CD4-positive, alpha-beta T cell treated with Interleukin-17A for 4 hours (primary cell): ENCODE measurements at regions not wholly inside any gene's neighbourhood (a gene's known extent, or its start where the extent isn't known, plus 50 kb on each side); places are given as distances from the start of the nearest gene placed in this dataset.

ENCODE experiments used
- DNase-seq: peaks from one replicate; pipeline ENCODE4 v3.0.0-alpha.2; 2020; ENCODE audit warnings: mixed read lengths

DNA sequence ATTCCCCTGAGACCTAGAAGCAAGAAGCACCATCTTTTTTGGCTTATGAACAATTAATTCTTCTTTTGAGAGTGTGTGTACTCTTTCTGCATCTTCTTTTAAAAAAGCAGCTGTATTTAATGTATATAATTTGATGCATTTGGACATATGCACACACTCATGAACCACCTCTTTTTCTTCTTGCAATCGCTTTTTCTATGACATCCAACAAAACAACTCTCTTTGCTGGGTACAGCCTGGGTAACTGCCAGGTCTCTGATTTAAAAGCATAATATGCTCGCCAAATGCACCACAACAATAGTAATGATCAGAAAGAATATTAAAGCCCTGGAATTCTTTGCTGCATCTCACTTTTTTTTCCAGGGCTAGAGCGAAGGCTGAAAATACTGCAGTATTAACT, 97.3 kb downstream of the HAPSTR1 start:
- DNase-seq: no peak

DNA sequence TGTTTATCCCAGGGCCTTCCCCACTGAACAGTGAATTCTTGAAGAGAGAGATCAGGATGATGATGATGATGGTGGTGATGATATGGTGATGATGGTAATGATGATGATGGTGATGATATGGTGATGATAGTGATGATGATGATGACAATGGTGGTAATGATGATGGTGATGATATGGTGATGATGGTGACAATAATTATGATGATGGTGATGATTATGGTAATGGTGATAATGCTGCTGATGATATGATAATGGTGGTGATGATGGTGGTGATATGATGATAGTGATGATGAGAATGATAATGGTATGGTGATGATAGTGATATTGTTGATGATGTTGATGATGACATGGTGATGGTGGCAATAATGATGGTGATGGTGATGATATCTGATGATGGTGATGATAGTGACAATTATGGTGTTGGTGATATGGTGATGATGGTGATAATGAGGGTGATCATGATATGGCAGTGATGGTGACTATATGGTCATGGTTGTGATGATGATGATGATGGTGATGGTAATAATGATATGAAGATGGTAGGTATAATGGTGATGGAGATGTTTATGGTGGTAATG, 99.9 kb downstream of the HAPSTR1 start:
- DNase-seq: no peak

DNA sequence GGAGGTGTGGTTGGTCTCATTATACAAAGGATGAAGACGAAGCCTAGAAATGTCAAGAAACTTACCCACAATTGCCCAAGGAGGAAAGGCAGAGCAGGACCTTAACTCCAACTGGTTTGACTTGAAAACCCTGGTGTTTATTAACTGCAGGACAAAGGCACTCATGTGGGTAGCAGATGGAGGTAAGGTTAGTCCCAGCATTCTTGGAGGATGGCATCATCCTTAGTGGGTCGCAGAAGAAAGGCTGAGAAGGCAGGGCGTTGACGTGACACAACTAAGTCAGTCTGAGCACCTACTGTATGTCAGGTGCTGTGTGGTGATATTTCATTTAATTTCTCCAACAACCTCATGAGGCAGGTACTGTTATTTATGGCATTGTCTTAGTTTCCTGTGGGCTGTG, 101.3 kb downstream of the HAPSTR1 start:
- DNase-seq: no peak

DNA sequence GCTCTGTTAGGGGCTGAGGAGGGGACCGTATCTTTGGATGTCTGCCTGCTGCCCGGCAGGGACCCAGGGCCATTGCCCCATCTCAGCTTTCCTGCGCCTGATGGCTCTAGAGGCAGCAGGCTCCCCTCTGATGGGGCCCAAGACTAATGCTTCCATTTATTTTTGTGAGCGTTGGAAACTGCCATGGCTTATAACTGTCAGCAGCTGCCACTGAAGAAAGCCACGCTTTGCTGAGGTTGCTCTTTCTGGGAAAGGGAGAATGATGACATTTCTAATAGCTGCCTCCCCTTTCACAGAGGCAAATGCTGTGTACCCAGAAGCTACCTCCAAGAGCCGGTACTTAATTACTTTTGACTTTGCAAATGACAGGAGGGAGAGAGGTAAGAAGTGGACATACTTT, 103.8 kb downstream of the HAPSTR1 start:
- no peak for DNase-seq

DNA sequence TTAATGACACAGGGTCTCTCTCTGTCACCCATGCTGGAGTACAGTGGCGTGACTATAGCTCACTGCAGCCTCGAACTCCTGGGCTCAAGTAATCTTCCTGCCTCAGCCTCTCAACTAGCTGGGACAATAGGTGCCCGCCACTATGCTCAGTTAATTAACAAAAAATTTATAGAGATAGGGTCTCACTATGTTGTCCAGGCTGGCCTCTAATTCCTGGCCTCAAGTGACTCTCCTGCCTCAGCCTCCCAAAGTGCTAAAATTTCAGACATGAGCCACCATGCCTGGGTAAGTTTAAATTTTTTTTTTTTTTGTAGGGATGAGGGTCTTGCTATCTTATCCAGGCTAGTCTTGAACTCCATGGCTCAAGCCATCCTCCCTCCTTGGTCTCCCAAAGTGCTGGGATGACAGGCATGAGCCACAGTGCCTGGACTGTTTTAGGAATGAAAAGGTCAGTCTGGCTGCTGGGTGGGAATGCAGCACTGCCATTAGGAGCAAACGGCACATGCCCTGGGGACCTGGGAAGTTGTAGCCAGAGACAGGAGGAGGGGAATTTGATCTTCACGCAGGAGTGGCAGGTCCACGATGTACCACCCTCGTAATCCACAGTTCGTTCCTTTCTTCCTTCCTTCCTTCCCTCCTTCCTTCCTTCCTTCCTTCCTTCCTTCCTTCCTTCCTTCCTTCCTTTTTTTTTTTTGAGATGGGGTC, 106.7 kb downstream of the HAPSTR1 start:
- no peak for DNase-seq

DNA sequence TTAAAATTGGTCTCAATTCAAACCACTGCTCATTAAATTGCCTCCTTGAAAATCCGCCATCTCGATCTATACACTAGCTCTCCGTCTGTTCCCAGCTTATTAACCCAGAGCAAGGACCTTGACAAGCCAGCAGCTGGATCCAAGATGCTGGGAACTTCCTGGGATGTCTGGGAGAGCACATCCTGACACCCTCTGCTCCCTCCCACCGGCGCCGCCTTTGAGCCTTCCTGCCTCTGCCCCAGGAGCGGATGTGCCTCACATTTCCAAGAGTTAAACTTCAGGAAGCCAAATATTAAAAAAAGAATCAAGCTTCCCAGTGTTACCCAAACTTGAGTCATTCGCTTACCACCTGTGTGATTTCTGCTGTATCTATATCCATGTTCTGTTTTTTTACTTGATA, 107.9 kb downstream of the HAPSTR1 start:
- no peak for DNase-seq

DNA sequence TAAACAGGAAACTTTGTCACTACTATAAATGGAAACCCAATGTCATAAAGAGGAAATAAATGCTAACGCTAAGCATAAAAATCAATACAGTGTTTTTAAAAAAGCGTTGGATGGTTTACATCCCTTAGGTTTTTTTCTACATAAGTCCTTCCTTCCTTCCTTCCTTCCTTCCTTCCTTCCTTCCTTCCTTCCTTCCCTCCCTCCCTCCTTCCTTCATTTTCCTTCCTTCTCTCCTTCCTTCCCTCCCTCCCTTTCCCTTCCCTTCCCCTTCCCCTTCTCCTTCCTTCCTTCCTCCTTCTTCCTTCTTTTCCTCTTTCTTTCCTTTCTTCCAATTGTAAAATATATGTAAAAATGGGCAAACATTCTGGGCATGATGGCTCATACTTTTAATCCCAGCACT, 108.3 kb downstream of the HAPSTR1 start:
- DNase-seq: no peak

DNA sequence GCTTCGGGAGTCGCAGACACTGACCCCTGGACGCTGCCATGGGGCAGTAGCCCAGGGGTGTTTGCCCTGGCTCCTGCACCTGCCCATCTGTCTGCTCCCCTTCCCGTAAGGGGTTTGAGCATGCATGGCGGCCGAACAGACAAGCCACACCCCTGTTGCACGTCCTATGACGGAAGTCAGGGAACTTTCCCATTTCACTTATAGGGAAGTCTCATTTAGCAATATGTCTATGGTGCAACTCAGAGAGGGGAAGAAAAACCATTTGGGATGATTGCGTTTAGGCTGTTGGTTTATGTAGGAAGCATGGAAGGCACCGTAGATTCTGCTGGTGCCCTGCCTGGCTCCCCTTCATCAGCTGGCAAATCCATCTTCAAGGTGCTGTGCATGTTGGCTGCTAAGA, 112.5 kb downstream of the HAPSTR1 start:
- DNase-seq: no peak

DNA sequence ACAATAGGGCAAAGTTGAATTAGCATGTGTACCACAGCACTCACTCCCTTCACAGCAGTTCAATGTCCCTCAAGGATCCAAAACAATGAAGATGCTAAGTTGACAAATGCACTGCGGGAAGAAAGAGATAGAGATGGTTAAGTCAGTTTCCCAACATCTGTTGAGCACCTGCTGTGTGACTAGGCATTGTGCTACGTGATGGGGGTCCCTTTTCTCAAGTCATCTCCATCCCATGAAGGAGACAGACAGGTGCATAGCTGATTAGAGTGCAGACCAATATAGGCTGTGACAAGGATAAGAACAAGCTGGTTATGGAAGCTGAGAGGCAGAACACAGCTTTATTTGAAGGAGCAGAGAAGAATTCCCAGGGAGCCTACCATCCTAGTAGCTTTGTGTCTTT, 114.2 kb downstream of the HAPSTR1 start:
- no peak for DNase-seq

DNA sequence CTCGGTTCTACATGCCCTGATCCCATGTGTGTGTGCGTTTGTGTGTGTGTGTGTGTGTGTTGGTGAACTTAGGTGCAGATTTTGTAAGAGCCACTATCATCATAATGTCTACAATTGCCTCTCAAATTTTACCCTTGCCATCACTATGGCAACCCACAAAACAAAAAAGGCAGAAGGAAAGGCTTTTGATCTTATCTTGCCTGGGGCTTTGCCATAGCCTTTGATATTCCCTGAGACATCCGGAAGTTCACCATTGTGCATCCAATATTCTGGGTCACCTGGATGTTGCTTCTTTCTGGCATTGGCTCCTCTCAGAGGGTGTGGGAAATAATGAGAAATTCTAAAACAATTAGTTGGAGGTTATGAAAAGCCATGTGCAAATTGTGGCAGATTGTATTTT, 114.7 kb downstream of the HAPSTR1 start:
- no peak for DNase-seq

DNA sequence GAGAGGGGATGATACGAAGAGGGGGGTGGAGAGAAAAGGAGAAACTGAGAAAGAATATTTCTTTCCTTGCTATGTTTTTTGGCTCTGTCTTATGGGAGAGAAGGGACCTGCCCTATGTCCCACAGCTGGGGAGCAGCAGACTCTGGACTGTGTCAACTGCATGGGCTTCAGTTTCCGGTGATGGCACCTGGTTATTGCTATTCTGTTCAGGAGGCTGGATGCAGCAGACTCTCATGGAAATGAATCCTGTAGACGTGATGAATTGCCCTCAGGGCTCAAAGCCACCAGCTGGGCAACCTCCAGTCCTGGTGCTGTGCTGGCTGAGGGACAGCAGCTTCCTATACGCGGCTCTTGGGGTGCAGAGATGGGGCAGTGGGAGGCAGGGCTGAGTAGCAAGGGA, 121.2 kb downstream of the HAPSTR1 start:
- DNase-seq: no peak

DNA sequence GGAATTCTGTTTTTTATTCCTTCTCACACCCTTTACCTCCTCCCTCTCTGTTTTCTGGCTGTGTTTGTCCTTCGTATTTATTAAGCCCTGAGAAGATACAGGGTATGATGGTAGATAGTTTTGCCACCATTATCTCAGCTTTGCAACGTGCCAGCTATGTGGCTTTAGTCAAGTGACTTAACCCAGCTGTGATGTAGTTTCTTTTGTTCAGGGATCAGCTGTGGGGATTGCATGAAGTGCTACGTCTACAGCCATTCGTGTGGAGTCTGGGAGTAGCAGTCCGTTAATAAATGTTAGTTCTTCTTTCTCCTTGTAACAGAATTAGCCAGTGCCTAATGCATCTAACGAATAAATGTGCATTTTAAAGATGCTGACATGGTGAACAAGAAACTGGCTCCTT, 128.4 kb downstream of the HAPSTR1 start:
- DNase-seq: no peak

DNA sequence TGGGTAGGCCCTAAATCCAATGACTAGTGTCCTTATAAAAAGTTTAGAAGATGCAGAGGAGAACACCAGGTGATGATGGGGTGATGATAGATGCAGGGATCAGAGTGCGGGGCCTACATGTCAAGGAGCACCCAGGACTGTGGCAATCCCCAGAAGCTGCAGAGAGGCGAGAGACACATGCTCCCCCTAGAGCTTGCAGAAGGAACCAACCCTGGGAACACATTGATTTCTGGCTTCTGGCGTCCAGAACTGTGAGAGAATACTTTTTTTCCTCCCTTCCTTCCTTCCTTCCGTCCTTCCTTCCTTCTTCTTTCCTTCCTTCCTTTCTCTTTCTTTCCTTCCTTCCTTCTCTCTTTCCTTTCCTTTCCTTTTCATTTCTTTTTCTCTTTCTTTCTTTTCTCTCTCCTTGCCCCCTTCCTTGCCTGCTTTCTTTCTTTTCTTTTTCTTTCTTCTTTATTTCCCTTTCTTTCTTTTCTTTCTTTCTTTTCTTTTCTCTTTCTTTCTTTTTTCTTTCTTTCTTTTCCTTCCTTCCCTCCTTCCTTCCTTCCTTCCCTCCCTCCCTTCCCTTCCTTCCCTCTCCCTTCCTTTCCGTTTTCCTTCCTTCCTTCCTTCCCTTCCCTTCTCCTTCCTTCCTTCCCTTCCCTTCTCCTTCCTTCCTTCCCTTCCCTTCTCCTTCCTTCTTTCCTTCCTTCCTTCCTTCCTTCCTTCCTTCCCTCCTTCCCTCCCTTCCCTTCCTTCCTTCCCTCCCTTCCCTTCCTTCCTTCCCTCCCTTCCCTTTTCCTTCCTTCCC, 134.3 kb downstream of the HAPSTR1 start:
- no peak for DNase-seq

DNA sequence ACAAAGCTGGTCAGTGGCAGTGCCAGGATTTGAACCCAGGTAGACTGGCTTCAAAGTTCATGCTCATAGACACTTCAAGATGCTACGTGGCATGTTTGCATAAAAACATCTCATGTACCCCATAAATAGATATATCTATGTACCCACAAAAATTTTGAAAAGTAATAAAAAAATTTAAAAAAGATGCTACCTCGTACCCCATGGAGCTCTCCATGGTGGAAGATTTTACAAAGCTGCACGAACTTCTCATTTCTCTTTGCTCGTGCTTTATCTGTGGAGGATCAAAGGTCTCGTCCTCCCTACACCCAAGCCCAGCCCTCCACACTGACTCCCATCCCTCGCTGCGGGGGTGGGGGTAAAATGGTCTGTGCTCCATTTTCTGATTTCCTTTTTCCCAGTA, 135.5 kb downstream of the HAPSTR1 start:
- no peak for DNase-seq

DNA sequence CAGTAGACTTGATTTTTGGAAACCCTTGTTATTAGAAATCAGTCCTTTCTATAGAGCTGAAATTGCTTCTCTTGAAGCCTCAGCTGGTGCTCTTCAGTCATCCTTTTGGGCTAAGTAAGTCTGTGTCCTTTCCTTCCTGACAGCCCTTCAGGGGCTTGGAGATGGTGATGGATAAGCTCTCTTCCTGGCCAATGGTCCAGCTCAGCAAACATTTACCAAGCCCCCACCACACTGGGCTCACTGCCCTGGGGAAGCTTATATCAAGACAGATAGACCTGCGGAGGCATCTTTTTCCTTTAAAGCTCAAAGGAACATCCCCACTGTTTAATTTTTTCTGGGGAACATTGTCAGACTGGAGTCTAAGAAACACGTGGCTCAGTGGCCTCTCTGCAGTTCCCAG, 139.6 kb downstream of the HAPSTR1 start:
- DNase-seq: no peak

DNA sequence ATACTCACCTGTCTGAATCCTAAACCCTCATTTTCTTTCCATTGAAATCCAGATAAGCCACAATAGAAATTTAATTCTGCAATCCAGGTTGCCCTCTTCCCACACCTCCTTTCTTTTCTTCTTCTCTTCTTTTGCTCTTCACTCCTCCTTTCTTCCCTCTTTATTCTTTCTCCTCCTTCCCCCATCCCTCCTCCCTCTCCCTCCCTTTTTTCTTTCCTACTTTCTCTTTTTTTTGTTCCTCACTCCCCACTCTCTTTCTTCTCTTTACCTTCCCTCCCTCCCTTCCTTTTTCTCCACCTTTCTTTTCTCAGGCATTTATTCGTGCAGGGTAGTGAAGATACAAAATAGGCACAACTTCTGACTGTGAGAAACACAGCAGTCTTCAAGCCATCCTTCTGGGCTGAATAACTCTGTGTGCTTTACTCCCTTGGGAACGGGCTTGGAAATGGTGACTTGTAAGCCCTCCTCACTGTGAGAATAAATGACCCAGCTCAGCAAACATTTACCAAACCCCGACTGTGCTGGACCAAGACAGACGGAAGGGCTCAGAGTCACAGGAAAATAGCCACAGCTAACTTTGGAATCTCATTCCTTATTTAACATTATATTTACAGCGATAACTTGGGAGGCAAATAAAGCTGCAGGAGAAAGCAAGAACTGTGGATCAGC, 140.8 kb downstream of the HAPSTR1 start:
- no peak for DNase-seq

DNA sequence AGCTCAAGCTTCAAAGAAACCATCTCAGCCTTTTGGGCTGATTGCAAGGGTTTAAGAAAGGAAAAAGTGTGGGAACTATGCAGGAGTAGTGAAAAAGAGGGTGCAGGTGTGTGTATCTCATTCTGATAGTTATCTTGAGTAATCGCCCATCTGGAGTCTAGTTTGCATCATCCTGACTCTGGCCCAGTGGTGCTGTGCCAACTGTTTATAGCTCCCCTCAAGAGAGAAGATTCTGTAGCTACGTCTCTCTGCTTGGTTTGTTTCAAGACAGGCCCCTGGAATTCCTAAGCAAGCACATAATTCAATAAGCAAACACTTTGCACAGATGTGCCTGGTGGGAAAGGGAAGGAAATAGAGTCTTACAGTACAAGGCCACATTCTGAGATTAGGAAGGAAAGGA, 144.4 kb downstream of the HAPSTR1 start:
- no peak for DNase-seq

DNA sequence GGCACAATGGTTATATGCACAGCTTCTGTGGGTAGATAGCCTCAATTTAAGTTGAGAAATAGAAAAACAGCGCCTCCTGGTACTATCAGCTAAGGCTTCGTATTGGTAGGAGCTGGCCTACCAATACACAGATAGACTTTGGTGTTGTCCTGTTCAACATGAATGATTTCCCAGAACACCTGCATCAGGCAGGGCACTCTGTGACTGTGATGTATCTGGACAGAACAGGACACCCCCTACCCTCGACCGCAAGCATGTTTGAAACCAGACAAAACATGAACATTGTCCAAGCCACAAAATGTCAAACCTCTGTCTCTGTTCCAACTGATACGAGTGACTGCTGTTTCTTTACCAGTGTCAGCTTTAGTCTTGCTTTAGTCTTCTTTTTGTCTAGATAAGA, 144.9 kb downstream of the HAPSTR1 start:
- DNase-seq: no peak

DNA sequence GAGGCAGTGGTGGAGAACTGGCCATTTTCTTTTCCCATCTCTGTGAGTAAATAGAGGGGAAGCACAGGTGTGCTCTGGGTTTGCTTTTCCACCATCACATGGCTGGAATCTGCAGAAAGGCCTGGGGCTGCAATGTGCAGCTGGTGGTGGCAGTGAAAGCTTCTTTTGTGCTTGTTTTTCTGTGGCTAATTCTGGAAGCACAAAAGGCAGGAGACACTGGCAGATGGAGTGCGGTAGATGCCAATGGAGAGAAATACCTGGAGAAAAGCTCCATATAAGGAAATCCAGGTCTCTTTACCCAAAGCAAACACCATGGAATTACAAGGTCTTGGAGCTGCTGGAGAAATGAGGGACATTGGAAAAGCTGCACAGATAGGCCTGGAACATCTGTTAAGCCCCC, 146.9 kb downstream of the HAPSTR1 start:
- DNase-seq: no peak

DNA sequence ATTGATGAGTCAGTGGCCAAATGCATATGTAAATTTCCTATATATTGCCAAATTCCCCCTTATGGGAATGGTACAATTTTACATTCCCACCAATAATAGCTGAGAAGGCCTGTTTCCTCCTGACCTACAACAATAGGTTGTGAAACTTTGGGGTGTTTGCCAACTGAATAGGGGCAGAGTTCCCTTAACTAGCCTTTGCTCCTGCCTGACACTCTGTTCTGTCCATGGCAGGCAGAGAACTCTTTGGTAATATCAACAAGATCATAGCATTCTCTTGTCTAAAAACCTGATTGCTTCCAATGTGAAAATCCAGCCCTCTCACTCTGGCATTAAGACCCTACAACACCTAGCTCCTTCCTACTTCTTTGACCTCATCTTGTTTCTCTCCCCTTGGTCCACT, 149.7 kb downstream of the HAPSTR1 start:
- no peak for DNase-seq

DNA sequence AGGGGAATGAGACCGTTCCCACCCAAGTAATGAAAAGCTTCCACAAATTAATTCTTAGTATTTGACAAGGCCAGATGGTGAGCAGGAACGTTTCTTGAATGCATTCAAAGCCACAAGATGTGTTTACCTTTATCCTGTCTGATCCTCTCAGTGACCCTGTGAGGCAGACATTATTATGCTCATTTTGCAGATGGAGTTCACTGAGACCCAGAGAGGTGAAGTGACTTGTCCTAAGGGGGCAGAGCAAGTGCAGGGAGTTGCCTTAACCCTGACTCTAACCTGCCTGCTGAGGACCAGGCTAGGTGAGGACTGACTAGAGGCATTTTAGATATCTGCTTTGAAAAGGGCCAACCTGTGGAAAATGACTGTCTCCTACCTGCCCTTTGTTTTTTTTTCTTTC, 156.7 kb downstream of the HAPSTR1 start:
- no peak for DNase-seq

DNA sequence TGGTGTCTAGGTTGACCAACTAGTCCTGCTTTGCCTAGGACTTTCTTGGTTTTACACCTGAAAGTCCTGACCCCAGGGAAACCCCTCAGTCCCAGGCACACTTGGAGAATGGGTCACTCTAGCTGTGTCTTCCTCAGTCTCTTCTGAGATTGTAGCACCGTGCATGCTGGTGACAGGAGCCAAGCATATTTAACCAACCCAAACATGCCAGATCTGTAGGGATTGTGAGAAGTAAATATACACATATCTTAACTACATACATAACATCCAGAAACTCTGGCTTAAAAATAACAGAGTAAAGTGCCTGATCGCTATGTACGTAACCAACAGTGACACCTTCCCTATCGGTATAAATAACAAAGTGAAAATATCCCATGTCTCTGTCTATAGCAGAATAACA, 158.1 kb downstream of the HAPSTR1 start:
- no peak for DNase-seq

DNA sequence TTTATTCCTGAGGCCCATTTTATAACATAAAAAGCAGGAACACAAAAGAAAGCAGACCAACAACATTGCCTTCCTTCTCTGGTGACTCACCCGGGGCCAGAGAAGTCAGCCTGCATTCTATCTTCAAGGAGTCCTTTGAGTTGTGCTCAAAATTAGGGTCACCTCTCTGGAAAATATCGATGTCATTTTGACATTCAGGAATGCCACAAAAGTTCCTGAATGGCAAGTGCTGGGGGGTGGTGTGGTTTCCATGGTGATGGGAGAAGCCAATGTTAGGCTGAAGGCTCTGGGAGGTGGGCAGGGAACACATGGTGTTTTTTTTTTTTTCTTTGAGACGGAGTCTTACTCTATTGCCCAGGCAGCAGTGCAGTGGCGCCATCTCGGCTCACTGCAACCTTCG, 159.6 kb downstream of the HAPSTR1 start:
- DNase-seq: no peak

DNA sequence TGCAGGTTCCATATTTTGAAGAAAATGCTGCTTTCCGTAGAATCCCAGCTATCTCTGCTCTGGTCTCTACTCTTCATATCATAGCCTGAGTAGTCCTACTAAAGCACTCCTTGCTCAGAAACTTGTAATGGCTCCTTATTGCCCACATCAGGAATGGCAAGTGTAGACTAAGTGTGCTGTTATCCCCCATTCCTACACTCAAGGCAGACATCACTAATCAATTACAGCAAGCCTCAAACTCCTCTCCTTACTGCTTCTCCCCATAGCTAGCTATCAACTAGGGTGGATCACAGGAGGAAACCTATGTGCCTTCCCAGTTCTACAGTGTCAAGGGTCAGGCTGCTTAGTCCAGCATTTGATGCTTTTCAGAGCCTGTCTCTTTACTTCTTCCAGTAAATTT, 163.4 kb downstream of the HAPSTR1 start:
- no peak for DNase-seq
